Gastroesophageal sphincter (tissue), 3 donors: ENCODE measurements at regions not wholly inside any gene's neighbourhood (a gene's known extent, or its start where the extent isn't known, plus 50 kb on each side); places are given as distances from the start of the nearest gene placed in this dataset.

Source experiments
- POLR2A ChIP-seq, 2 donors: fragments of 450-650 bp; IDR thresholded peaks; one replicate each; pipeline ENCODE4 v1.6.1; 2017; ENCODE audit warnings: antibody characterized with exemption in 2 of 2, mild to moderate bottlenecking in 2 of 2, moderate library complexity in 1 of 2
- POLR2AphosphoS5 ChIP-seq: sonication (generic); formaldehyde crosslinking; IDR thresholded peaks from one replicate; pipeline ENCODE4 v1.6.1; 2017; ENCODE audit warnings: antibody characterized with exemption
- TF ChIP-seq, protein P1 (sequence below), 4 experiments: fragments of 200-600 bp in 2 of 4; fragments of 450-650 bp in 2 of 4; sonication (generic) in 1 of 4; IDR thresholded peaks; one replicate each; pipeline ENCODE4 v1.5.1; 2017 to 2019; ENCODE audit warnings: antibody characterized with exemption in 4 of 4, mild to moderate bottlenecking in 2 of 4, moderate library complexity in 2 of 4

DNA sequence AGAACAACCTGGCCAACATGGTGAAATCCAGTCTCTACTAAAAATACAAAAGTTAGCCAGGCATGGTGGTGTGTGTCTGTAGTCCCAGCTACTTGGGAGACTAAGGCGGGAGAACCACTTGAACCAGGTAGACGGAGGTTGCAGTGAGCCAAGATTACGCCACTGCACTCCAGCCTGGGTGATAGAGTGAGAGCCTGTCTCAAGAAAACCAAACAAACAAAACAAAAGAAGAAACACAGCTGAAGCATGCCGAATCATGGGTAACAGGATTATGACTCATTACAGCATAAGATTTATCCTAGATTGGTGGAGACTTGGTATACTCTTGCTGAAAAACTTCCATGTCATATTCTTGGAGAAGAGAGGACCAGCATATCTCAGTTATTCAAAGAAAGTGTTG is 236.7 kb upstream of the CCNH start:
- TF ChIP-seq, protein P1, sequence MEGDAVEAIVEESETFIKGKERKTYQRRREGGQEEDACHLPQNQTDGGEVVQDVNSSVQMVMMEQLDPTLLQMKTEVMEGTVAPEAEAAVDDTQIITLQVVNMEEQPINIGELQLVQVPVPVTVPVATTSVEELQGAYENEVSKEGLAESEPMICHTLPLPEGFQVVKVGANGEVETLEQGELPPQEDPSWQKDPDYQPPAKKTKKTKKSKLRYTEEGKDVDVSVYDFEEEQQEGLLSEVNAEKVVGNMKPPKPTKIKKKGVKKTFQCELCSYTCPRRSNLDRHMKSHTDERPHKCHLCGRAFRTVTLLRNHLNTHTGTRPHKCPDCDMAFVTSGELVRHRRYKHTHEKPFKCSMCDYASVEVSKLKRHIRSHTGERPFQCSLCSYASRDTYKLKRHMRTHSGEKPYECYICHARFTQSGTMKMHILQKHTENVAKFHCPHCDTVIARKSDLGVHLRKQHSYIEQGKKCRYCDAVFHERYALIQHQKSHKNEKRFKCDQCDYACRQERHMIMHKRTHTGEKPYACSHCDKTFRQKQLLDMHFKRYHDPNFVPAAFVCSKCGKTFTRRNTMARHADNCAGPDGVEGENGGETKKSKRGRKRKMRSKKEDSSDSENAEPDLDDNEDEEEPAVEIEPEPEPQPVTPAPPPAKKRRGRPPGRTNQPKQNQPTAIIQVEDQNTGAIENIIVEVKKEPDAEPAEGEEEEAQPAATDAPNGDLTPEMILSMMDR (IDR thresholded peaks at IDR 0.05): no peak
- TF ChIP-seq POLR2A (IDR thresholded peaks at IDR 0.05) (no peak), POLR2AphosphoS5 (no peak)
